B cell (primary cell): ENCODE measurements at regions not wholly inside any gene's neighbourhood (a gene's known extent, or its start where the extent isn't known, plus 50 kb on each side); places are given as distances from the start of the nearest gene placed in this dataset.

ENCODE experiments used
- ATAC-seq: fragments of 200-7000 bp; cut with Tn5 transposase; one replicate; pipeline ENCODE4 v1.10.0; 2021; ENCODE audit warnings: low read depth, mild to moderate bottlenecking, moderate number of reproducible peaks, moderate library complexity
- CTCF ChIA-PET: fragments of 350-600 bp; sonication (Branson Sonifier 250); formaldehyde crosslinking; loops from one replicate; lab custom pipeline; 2021; ENCODE audit warnings: antibody characterized with exemption, inconsistent platforms; lab: Charles Lee
- POLR2A ChIA-PET: fragments of 350-600 bp; sonication (Branson Sonifier 250); formaldehyde crosslinking; loops from one replicate; lab custom pipeline; 2021; ENCODE audit warnings: antibody characterized with exemption; lab: Charles Lee
- DNase-seq: peaks from one replicate; pipeline ENCODE4 v3.0.0; 2013
- H2AFZ ChIP-seq: 2 replicates; pipeline ENCODE4 v1.6.1; 2012; ENCODE audit warnings: mild to moderate bottlenecking, low read depth, low read length; ENCODE audit not compliant: insufficient read depth, poor library complexity, severe bottlenecking
- H3K27ac ChIP-seq, 2 donors: 1 replicate in 1 of 2; 2 replicates in 1 of 2; pipeline ENCODE4 v1.5.1; 2012 to 2013; ENCODE audit warnings: low read length in 2 of 2, mild to moderate bottlenecking in 2 of 2, moderate library complexity in 1 of 2
- H3K27me3 ChIP-seq, 4 experiments: fragments of 200-600 bp in 1 of 4; sonication (generic) in 1 of 4; replicated peaks in 1 of 4; 1 replicate in 2 of 4; 2 replicates in 2 of 4; pipeline versions ENCODE4 v1.6.1 to v1.7.0; 2013 to 2016; ENCODE audit warnings: low read length in 3 of 4, mild to moderate bottlenecking in 2 of 4, mixed read lengths in 1 of 4, moderate library complexity in 1 of 4; ENCODE audit not compliant: insufficient read depth in 4 of 4, control insufficient read depth in 3 of 4; ENCODE audit errors: control extremely low read depth in 1 of 4
- H3K36me3 ChIP-seq, 2 experiments: replicated peaks in 1 of 2; 1 replicate in 1 of 2; 2 replicates in 1 of 2; pipeline versions ENCODE4 v1.6.1 to v1.7.1; 2013; ENCODE audit warnings: low read length in 1 of 2; ENCODE audit not compliant: insufficient read depth in 2 of 2, control insufficient read depth in 1 of 2; ENCODE audit errors: control extremely low read depth in 1 of 2, extremely low read depth in 1 of 2
- H3K4me1 ChIP-seq, 2 donors: fragments of 200-600 bp in 1 of 2; sonication (generic) in 1 of 2; 1 replicate in 1 of 2; 2 replicates in 1 of 2; pipeline versions ENCODE4 v1.5.1 to v1.6.1; 2013 to 2017; ENCODE audit warnings: low read length in 2 of 2; ENCODE audit not compliant: control insufficient read depth in 2 of 2, insufficient read depth in 2 of 2
- H3K4me2 ChIP-seq: replicated peaks from 2 replicates; pipeline ENCODE3; 2012; ENCODE audit warnings: mild to moderate bottlenecking, low read depth, low read length; ENCODE audit not compliant: poor library complexity, severe bottlenecking
- H3K4me3 ChIP-seq, 5 experiments: fragments of 200-600 bp in 1 of 5; sonication (generic) in 1 of 5; 1 replicate in 3 of 5; 2 replicates in 2 of 5; pipeline versions ENCODE4 v1.5.1 to v1.7.0; 2011 to 2016; ENCODE audit warnings: low read length in 4 of 5, mild to moderate bottlenecking in 4 of 5, low read depth in 2 of 5, control low read depth in 1 of 5, moderate library complexity in 1 of 5; ENCODE audit not compliant: insufficient read depth in 1 of 5; ENCODE audit errors: control extremely low read depth in 1 of 5, extremely low read depth in 1 of 5
- H3K79me2 ChIP-seq: fragments of 200-600 bp; sonication (generic); one replicate; pipeline ENCODE4 v1.6.0; 2016; ENCODE audit warnings: low read length; ENCODE audit not compliant: control insufficient read depth, insufficient read depth
- H3K9ac ChIP-seq: fragments of 200-600 bp; sonication (generic); 2 replicates; pipeline ENCODE4 v1.6.1; 2017; ENCODE audit warnings: mild to moderate bottlenecking, low read length, moderate library complexity
- H3K9me3 ChIP-seq, 3 donors: one replicate each; pipeline versions ENCODE4 v1.6.1 to v1.7.1; 2013; ENCODE audit warnings: low read length in 2 of 3; ENCODE audit not compliant: control insufficient read depth in 2 of 3, insufficient read depth in 1 of 3; ENCODE audit errors: control extremely low read depth in 1 of 3
- H4K20me1 ChIP-seq: 2 replicates; pipeline ENCODE4 v1.6.0; 2012; ENCODE audit warnings: mild to moderate bottlenecking, low read length; ENCODE audit not compliant: insufficient read depth, control insufficient read depth, poor library complexity, severe bottlenecking
- H3K27ac Mint-ChIP-seq: one replicate; pipeline ENCODE4 v1.8.0; 2021; ENCODE audit warnings: mixed read lengths
- H3K27me3 Mint-ChIP-seq: one replicate; pipeline ENCODE4 v1.8.0; 2021; ENCODE audit warnings: mixed read lengths
- H3K4me1 Mint-ChIP-seq: one replicate; pipeline ENCODE4 v1.8.0; 2021; ENCODE audit warnings: mixed read lengths
- H3K4me3 Mint-ChIP-seq: one replicate; pipeline ENCODE4 v1.8.0; 2021; ENCODE audit warnings: mixed read lengths
- H3K9me3 Mint-ChIP-seq: one replicate; pipeline ENCODE4 v1.8.0; 2022; ENCODE audit warnings: mixed read lengths; ENCODE audit not compliant: insufficient read depth
- EZH2 ChIP-seq: IDR thresholded peaks from 2 replicates; pipeline ENCODE4 v1.6.1; 2012; ENCODE audit warnings: borderline replicate concordance, low read depth, mild to moderate bottlenecking, moderate library complexity, low read length; ENCODE audit not compliant: insufficient read depth, poor library complexity, severe bottlenecking
- WGBS: methylation state at CpG from one replicate; pipeline ENCODE4 v1.1.5; 2013; ENCODE audit warnings: missing lambda C conversion rate; ENCODE audit not compliant: insufficient coverage; 5-methylcytosine and 5-hydroxymethylcytosine counted together
- intact Hi-C: fragments of 100-400 bp; cut with micrococcal nuclease; formaldehyde crosslinking; loops from one replicate; pipeline ENCODE4 v1.10.0; 2022
- TF ChIP-seq, protein P1 (sequence below): fragments of 200-600 bp; IDR thresholded peaks from one replicate; pipeline ENCODE4 v1.8.0; 2022; ENCODE audit warnings: antibody characterized with exemption, mild to moderate bottlenecking

DNA sequence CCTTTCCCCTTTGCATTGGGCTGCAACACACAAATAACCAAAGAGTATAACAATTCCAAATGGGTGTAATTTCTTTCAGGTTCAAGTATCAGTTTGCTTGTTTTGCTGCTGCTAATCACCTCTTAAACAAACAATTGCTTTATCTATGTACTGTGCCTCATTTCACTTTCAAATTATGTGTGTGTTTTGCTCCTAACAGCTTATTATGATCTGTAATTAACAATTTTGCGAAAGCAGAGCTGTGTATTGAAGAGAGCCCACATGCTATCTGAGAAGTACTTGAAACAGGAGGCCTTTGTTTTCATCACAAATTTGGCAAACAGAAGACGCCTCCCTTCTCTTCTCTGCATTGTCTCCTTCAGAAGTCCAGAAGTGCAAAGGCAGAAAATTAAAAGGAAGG, 312.0 kb downstream of the TLE1 start:
- POLR2A ChIA-PET, result no interaction called here
- Mint-ChIP-seq H3K4me3 (no peak overlapping the region), H3K27ac (no peak overlapping the region), H3K9me3 (no peaks in the 10 kb centered on the region), H3K4me1 (no peaks in the 10 kb centered on the region), H3K27me3 (peaks cover 4% of the 10 kb centered on the region)
- H3K79me2 ChIP-seq, result no peaks in the 10 kb centered on the region
- DNase-seq (no peak), ATAC-seq (no peak)
- H3K9ac ChIP-seq, result no peak overlapping the region
- H4K20me1 ChIP-seq, result no peaks in the 10 kb centered on the region
- no peak for TF ChIP-seq EZH2
- TF ChIP-seq, protein P1, sequence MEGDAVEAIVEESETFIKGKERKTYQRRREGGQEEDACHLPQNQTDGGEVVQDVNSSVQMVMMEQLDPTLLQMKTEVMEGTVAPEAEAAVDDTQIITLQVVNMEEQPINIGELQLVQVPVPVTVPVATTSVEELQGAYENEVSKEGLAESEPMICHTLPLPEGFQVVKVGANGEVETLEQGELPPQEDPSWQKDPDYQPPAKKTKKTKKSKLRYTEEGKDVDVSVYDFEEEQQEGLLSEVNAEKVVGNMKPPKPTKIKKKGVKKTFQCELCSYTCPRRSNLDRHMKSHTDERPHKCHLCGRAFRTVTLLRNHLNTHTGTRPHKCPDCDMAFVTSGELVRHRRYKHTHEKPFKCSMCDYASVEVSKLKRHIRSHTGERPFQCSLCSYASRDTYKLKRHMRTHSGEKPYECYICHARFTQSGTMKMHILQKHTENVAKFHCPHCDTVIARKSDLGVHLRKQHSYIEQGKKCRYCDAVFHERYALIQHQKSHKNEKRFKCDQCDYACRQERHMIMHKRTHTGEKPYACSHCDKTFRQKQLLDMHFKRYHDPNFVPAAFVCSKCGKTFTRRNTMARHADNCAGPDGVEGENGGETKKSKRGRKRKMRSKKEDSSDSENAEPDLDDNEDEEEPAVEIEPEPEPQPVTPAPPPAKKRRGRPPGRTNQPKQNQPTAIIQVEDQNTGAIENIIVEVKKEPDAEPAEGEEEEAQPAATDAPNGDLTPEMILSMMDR, result no peak
- intact Hi-C loops, result no loop called here
- H3K36me3 ChIP-seq, result no peaks in the 10 kb centered on the region
- no peak overlapping the region for H3K27ac ChIP-seq
- no peaks in the 10 kb centered on the region for H3K9me3 ChIP-seq
- 100% methylated on average over 1 of the region's 2 CpGs for WGBS
- H3K4me3 ChIP-seq, result no peak overlapping the region
- H3K27me3 ChIP-seq, result no peaks in the 10 kb centered on the region
- no peak overlapping the region for H2AFZ ChIP-seq
- CTCF ChIA-PET, result no interaction called here
- no peaks in the 10 kb centered on the region for H3K4me1 ChIP-seq
- no peak overlapping the region for H3K4me2 ChIP-seq

- H3K27ac ChIP-seq, result no peak overlapping the region
- WGBS, result 71% methylated on average over 4 of the region's 10 CpGs
- ATAC-seq, result no peak
- no peaks in the 10 kb centered on the region for H3K4me1 ChIP-seq
- no peak overlapping the region for H3K4me3 ChIP-seq
- H3K9ac ChIP-seq, result no peak overlapping the region
- no peaks in the 10 kb centered on the region for H3K27me3 ChIP-seq
- intact Hi-C loops, result no loop called here
- DNase-seq, result no peak
- Mint-ChIP-seq H3K4me1 (no peaks in the 10 kb centered on the region), H3K4me3 (no peak overlapping the region), H3K27ac (no peak overlapping the region), H3K9me3 (no peaks in the 10 kb centered on the region), H3K27me3 (peaks cover 4% of the 10 kb centered on the region)
- no peaks in the 10 kb centered on the region for H3K9me3 ChIP-seq
- H4K20me1 ChIP-seq, result no peaks in the 10 kb centered on the region
- CTCF ChIA-PET, result no interaction called here
- H3K36me3 ChIP-seq, result no peaks in the 10 kb centered on the region
- TF ChIP-seq, protein P1, result no peak
- no peak for TF ChIP-seq EZH2
- no peaks in the 10 kb centered on the region for H3K79me2 ChIP-seq
- H3K4me2 ChIP-seq, result no peak overlapping the region
- POLR2A ChIA-PET, result no interaction called here
- no peak overlapping the region for H2AFZ ChIP-seq
Observed at GRCh38 chr9:81375187-81376100, 313.9 kb downstream of the TLE1 start.
